ENCODE measurements at regions not wholly inside any gene's neighbourhood (a gene's known extent, or its start where the extent isn't known, plus 50 kb on each side); places are given as distances from the start of the nearest gene placed in this dataset.
"Not testable (repeated sequence)": the region's sequence is repeated elsewhere in the genome, so short reads cannot be mapped to it uniquely, and the experiment has no call there.

DNA sequence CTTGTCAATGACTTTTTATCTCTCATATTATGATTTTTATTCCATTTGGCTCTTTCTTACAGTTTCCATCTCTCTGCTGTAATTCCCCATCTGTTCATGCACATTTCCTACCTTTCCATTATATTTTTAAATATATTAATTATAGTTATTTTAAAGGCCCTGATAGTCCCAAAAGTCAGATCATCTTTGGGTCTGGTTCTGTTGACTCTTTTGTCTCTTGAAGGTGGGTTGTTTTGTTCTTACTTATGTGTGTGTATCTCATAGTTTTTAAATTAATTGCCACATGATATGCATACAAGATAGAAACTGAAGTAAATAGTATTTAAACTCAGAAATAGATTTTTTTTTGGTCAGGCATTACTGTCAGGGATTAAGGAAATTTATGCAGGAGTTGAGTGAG lies 178.0 kb upstream of the AJAP1 start:
- DNase-seq (ENCODE audit: low spot score): no peak

DNA sequence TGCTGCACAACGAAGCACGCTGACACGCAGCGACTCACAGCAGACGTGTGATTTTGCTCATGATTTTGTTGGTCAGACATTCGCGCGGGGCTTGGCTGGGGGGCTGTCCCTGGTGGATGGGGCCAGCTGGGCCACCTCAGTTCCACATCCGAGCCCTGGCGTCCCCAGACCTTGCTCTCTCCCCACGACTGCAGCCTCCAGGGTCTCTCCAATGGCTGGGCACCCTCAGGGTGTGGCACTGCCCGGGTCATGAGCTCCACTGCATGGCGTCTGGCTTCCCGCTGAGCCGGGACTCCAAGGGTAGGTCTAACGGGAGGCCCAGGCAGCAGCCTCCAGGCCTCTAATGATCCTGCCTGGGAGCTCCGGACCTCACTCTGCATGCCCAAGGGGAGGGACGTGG lies 173.0 kb upstream of the AJAP1 start:
- no peak for DNase-seq (ENCODE audit: low spot score)

- DNase-seq (ENCODE audit: low spot score): no peak
Measured at GRCh38 chr1:4482526-4482925, 171.9 kb upstream of the AJAP1 start.

- DNase-seq (ENCODE audit: low spot score): no peak
Measured at GRCh38 chr1:4483021-4483625, 171.3 kb upstream of the AJAP1 start.

GRCh38 chr1:4485398-4485797 lies 169.0 kb upstream of the AJAP1 start:
- DNase-seq (ENCODE audit: low spot score): no peak

DNA sequence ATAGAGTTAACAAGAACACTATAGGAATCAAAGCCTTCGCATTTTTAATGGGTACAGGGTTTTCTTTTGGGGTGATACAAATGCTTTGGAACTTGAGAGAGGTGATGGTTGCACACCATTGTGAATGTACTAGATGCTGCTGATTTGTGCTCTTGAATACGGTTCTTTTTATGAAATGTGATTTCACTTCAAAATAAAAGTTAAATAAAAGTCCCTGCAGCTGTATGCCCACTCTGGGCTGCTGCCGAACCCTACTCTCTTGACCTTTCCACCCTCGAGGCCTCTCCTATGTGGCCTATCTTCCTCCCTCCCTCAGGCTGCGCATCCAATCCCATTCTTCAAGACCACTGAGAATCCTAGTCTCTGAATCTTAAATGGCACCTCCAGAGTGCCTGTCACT lies 168.5 kb upstream of the AJAP1 start:
- DNase-seq (ENCODE audit: low spot score): no peak

- DNase-seq (ENCODE audit: low spot score): no peak
Measured at GRCh38 chr1:4486408-4487120, 167.8 kb upstream of the AJAP1 start.

GRCh38 chr1:4488018-4488417 lies 166.4 kb upstream of the AJAP1 start:
- DNase-seq (ENCODE audit: low spot score): no peak

- DNase-seq (ENCODE audit: low spot score): no peak
Measured at GRCh38 chr1:4489486-4489885, 164.9 kb upstream of the AJAP1 start.

- not testable (repeated sequence) for DNase-seq (ENCODE audit: low spot score)
Measured at GRCh38 chr1:4489992-4490391, 164.4 kb upstream of the AJAP1 start.

GRCh38 chr1:4494027-4494426 lies 160.4 kb upstream of the AJAP1 start:
- no peak for DNase-seq (ENCODE audit: low spot score)

- no peak for DNase-seq (ENCODE audit: low spot score)
Measured at GRCh38 chr1:4494558-4494957, 159.9 kb upstream of the AJAP1 start.

DNA sequence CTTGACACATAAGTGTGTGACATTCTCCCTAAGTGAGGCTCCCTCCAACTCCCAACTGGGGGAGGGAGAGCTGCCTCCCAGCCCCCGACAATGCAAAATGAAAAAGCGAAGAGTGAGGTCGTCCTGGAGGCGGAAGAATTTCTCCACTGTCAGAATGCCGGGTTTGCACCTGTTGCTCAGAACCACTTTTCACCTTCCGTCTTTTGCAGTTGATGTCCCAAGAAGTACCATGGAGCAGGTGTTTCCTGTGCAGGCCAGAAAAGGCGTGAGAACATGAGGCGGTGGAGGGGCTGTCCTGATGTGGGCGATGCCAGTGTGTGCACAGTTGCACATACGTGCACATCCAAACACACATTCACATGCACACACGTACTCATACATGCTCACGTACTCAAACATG lies 158.6 kb upstream of the AJAP1 start:
- DNase-seq (ENCODE audit: low spot score): no peak

GRCh38 chr1:4500441-4500840 lies 154.0 kb upstream of the AJAP1 start:
- no peak for DNase-seq (ENCODE audit: low spot score)

- DNase-seq (ENCODE audit: low spot score): no peak
Measured at GRCh38 chr1:4506591-4506990, 147.8 kb upstream of the AJAP1 start.

DNA sequence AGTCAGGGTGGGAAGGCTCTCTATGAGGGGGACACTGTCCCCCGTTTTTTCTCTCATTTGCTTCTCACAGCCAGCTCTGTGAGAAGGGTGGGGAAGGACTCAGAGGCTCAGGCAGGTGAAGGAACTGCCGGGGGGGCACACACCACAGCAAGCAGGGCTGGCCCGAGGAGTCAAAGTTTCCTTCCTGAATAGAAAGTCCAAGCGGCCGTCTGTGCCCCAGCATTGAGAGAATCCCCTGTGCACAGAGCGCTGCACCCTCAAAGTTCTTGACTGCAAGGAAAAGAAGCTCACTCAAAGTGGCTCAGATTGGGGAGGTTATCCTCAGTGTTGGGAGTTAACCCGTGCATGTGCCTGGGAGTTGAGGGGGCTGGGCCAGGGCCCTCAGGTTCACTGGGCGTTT lies 145.2 kb upstream of the AJAP1 start:
- no peak for DNase-seq (ENCODE audit: low spot score)

DNA sequence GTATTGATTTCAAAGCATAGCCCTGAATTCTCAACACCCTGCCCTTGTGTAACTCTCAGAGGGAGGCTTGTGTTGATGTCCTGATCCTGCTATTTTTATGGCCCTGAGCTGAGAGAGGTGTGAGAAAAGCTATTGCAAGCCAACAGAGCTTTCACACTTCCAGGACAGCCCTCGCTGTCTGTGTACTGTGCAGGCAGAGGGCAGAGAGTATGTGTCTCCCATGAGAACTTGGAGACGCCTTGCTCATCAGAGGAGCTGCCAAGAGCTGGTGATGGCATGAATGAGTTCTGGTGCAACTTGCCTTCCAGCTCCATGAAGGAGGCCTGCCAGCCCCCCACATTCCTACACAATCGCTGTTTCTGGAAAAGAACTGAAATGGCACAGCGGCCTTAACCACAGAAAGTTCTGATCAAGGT lies 144.1 kb upstream of the AJAP1 start:
- DNase-seq (ENCODE audit: low spot score): no peak

DNA sequence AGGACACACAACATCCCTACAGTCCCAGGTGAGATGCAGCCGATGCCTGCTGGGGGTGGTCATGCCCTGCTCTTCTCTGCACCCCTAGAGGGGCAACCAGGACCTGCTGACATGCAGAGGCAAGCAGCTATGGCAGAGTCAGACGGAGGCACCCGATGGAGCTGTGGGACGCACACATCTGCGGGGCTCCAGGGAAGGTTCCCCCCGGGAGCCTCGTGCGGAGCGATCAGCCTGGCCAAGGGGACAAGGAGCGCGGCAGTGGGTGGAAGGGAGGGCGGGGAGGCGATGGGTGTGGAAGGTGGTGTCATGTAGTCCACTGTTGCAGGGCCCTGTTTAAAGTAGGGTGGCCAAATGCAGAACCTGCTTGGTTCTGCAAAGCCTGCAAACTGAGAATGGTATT lies 143.0 kb upstream of the AJAP1 start:
- no peak for DNase-seq (ENCODE audit: low spot score)

GRCh38 chr1:4512636-4513035 lies 141.8 kb upstream of the AJAP1 start:
- DNase-seq (ENCODE audit: low spot score): no peak

DNA sequence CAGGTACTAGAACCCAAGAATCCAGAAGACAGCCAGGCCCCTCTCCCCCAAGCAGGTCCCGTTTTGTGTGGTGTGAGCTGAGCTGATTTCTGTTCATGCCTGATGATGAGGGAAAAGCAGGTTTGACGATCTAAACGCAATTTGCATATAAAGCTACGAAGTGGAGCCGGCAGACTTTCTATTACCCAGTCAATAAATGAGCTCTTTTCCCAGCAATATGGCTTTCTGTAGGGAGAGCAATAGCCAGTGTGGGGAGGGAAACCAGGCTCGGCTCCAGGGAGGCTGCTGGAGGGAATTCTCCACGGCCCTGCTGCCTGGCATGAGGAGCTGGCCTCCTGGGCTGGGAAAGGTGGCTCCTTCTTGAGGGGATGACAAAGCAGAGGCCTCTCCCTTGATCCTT lies 140.7 kb upstream of the AJAP1 start:
- no peak for DNase-seq (ENCODE audit: low spot score)

DNA sequence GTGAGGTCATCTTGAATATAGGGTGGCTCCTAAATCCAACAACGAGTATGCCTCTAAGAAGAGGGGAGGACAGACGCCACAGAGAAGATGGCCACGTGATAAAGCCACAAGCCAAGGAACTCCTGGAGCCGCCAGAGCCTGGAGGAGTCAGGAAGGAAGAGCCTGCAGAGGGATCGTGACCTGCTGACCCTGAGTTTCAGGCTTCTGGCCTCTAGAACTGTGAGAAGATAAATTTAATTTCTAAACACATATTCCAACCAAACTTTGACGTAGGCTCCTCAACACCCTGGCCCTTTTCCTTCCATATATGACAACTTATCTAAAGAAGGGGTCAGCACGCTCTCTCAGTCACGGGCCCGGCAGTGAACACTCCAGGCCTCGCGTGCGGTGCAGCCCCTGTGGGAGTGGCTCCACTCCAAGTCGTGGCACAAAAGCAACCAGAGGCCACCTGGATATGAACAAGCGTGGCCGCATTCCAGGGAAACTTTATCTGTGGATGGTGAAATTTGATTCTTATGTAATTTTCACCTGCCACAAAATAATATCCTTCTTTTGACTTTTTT lies 138.6 kb upstream of the AJAP1 start:
- DNase-seq (ENCODE audit: low spot score): no peak

DNA sequence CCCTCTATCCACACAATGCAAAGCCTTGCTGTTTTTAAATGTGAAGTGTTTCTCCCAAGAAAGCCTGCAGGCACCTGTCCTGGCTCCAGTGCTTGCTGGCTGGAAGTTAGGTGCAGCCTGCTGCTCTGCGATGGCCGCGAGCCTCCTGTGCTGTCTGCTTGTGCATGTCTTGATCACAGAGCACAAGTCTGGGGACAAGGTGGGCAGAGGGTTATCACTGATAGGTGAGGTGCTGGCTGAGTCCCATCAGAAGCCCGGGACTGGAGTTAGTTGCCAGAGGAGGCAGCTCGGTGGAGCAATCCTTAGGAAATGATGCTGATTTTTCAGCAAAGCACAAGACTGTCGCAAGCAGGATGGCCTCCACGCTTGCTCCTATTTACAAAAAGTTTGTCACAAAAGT lies 137.8 kb upstream of the AJAP1 start:
- no peak for DNase-seq (ENCODE audit: low spot score)

- DNase-seq (ENCODE audit: low spot score): no peak
Measured at GRCh38 chr1:4517186-4517954, 137.0 kb upstream of the AJAP1 start.

Measured in H4 (cell line).